Mesothelial cell of epicardium (in vitro differentiated cells): ENCODE measurements at regions not wholly inside any gene's neighbourhood (a gene's known extent, or its start where the extent isn't known, plus 50 kb on each side); places are given as distances from the start of the nearest gene placed in this dataset.

Source experiments
- DNase-seq, 2 experiments: peaks; one replicate each; pipeline ENCODE4 v3.0.0; 2021; ENCODE audit warnings: low spot score in 2 of 2; ENCODE audit not compliant: unreplicated experiment in 2 of 2
- H3K27ac Mint-ChIP-seq: 2 replicates; pipeline ENCODE4 v1.8.0; 2021; ENCODE audit warnings: mixed read lengths
- H3K27me3 Mint-ChIP-seq: 2 replicates; pipeline ENCODE4 v1.8.0; 2021; ENCODE audit warnings: low read depth, mixed read lengths
- H3K36me3 Mint-ChIP-seq: 2 replicates; pipeline ENCODE4 v1.8.0; 2021; ENCODE audit warnings: mixed read lengths
- H3K4me1 Mint-ChIP-seq: 2 replicates; pipeline ENCODE4 v1.8.0; 2021; ENCODE audit warnings: mixed read lengths
- H3K4me3 Mint-ChIP-seq: 2 replicates; pipeline ENCODE4 v1.8.0; 2021; ENCODE audit warnings: mild to moderate bottlenecking, moderate library complexity, mixed read lengths
- H3K9me3 Mint-ChIP-seq: 2 replicates; pipeline ENCODE4 v1.8.0; 2021; ENCODE audit warnings: mixed read lengths
- CTCF ChIP-seq: fragments of 200-600 bp; sonication (generic); IDR thresholded peaks from one replicate; pipeline ENCODE4 v1.5.0; 2021; ENCODE audit warnings: antibody characterized with exemption; ENCODE audit not compliant: unreplicated experiment

GRCh38 chr20:53698371-53698978 lies 104.8 kb upstream of the ZNF217 start:
- Mint-ChIP-seq H3K9me3 (no peaks in the 10 kb centered on the region), H3K36me3 (no peaks in the 10 kb centered on the region), H3K4me1 (no peaks in the 10 kb centered on the region), H3K27ac (no peak overlapping the region), H3K27me3 (no peaks in the 10 kb centered on the region), H3K4me3 (no peak overlapping the region)
- DNase-seq, result no peak
- TF ChIP-seq CTCF, result no peak

- Mint-ChIP-seq H3K27ac (no peak overlapping the region), H3K4me3 (no peak overlapping the region), H3K4me1 (peaks cover 10% of the 10 kb centered on the region), H3K36me3 (no peaks in the 10 kb centered on the region), H3K9me3 (no peaks in the 10 kb centered on the region), H3K27me3 (no peaks in the 10 kb centered on the region)
- TF ChIP-seq CTCF, result no peak
- DNase-seq, result no peak
Observed at GRCh38 chr20:53695797-53696527, 102.3 kb upstream of the ZNF217 start.

- no peak for TF ChIP-seq CTCF
- Mint-ChIP-seq H3K9me3 (no peaks in the 10 kb centered on the region), H3K27me3 (no peaks in the 10 kb centered on the region), H3K27ac (no peak overlapping the region), H3K4me3 (no peak overlapping the region), H3K36me3 (no peaks in the 10 kb centered on the region), H3K4me1 (peaks cover 10% of the 10 kb centered on the region)
- DNase-seq, result no peak
Observed at GRCh38 chr20:53693262-53693871, 99.7 kb upstream of the ZNF217 start.

- H3K27me3 Mint-ChIP-seq, result no peaks in the 10 kb centered on the region
- peaks cover 10% of the 10 kb centered on the region for H3K4me1 Mint-ChIP-seq
- no peaks in the 10 kb centered on the region for H3K9me3 Mint-ChIP-seq
- TF ChIP-seq CTCF, result no peak
- no peak for DNase-seq
- no peak overlapping the region for H3K4me3 Mint-ChIP-seq
- no peak overlapping the region for H3K27ac Mint-ChIP-seq
- no peaks in the 10 kb centered on the region for H3K36me3 Mint-ChIP-seq
Observed at GRCh38 chr20:53692465-53693067, 98.9 kb upstream of the ZNF217 start.

- no peaks in the 10 kb centered on the region for H3K36me3 Mint-ChIP-seq
- H3K4me3 Mint-ChIP-seq, result no peak overlapping the region
- peak overlapping the region; percentile 2 for H3K27ac Mint-ChIP-seq
- DNase-seq, result no peak
- TF ChIP-seq CTCF, result no peak
- no peaks in the 10 kb centered on the region for H3K9me3 Mint-ChIP-seq
- H3K27me3 Mint-ChIP-seq, result no peaks in the 10 kb centered on the region
- H3K4me1 Mint-ChIP-seq, result peaks cover 10% of the 10 kb centered on the region
Observed at GRCh38 chr20:53691811-53692192, 98.2 kb upstream of the ZNF217 start.
